ENCODE measurements at regions not wholly inside any gene's neighbourhood (a gene's known extent, or its start where the extent isn't known, plus 50 kb on each side); places are given as distances from the start of the nearest gene placed in this dataset.

DNA sequence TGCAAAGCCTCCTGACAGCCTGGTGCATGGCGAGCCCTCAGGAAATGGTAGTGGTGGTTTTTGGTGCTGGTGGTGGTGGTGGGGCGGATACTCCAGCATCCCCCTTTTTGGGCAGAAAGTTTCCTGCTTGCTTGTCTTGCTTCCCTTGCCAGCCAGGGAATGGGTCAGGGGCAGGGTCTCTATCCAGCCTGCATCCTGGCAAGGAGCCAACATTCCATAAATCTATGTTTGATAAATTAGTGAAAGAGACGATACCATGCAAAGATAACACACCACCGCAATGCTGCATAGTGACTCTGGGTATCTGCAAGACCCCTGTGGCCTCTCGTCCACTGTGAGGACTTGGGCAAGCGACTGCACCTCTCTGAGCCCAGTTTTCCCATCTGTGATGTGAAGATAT, 246.2 kb downstream of the LRFN2 start:
- DNase-seq: no peak

DNA sequence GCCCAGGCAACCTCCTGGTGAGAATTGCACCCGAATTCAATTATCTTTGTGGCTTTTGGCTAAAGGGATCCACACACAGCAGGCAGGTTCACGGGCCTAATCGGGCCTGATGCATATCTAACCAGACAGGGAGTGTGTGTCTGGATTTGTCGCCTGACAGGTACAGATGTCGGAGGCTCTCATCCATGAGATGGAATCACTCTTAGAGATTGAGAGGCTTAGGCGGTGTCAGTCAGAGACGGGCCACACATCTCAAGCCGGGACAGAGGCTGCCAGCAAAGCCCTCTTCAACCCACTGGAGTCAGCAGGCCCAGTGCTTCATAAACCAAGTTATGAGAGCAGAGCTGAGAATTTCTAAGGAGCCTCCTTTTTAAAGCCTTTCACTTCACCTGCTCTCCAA, 247.0 kb downstream of the LRFN2 start:
- DNase-seq: no peak

DNA sequence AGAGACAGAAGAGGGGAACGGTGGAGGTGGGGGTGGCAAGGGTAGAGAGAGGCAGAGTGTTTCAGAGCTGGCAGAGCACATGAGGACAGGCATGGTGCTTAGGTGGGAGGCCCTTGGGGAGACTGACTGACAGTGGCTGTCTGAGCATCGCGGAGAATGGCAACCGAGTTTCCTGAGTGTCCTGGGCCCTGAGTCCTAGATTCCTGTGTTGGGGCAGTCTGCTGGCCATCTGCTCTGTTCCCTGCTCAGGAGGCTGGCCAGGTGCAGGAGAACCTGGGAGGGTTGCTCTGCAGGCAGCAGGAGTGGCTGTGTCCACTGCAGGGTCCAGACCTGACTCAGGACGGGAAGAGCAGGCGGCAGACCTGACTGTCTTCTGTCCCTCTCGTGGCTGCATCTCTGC, 248.9 kb downstream of the LRFN2 start:
- no peak for DNase-seq

DNA sequence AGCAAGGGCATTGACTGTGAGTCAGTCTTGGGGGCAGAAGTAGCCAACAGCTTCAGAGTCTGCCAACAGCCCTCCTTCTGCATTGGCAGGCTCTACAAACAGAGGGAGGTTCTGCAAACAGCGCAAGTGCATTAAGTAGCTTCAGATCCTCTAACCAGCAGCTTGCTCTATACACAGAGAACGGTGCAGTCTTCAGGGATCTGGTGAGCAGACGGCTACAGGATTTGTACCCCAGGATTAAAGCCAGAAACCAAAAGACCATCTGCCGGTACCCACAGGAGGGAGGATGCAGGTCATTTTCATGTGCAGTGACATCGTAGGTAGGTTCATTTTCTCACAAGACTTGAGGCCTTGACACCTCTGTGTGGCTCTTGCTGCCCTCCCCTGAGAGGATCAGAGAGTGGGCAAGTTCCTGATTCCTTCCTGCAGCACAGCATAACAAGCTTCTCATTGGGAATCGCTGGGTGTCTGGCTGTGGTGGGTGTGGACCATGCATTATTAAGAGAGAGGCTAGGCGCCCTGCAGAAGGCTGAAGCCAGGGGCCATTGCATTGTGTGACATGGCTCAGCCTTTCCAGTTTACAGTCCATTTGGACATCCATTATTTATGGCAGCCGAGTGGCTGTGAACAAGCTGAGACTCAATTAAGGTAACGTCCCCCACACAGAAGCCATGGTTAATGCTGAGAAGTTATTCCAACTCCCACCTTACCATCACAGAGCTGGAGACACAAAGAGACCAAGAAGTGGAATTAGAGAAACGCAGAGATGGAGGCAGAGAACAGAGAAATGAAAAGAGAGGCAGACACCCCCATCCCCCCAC, 250.0 kb downstream of the LRFN2 start:
- no peak for DNase-seq

DNA sequence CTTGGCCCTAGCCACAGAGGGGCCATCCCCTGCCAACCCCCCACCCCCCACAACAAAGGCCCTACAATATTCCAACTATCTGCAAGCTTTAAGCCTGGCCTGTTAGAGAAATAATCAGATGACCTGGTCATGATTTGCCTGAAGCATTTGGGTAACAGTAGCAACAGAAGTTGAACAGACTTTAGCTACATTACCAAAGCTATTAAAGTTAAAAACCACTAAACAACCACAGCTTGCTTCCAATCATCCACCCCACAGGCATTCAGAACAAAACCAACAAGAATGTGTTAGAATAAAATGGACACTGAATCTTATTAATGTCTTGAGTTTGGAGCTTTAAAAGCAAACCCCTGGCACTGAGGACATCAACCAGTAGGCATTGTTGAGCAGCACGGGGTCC, 250.9 kb downstream of the LRFN2 start:
- DNase-seq: no peak

DNA sequence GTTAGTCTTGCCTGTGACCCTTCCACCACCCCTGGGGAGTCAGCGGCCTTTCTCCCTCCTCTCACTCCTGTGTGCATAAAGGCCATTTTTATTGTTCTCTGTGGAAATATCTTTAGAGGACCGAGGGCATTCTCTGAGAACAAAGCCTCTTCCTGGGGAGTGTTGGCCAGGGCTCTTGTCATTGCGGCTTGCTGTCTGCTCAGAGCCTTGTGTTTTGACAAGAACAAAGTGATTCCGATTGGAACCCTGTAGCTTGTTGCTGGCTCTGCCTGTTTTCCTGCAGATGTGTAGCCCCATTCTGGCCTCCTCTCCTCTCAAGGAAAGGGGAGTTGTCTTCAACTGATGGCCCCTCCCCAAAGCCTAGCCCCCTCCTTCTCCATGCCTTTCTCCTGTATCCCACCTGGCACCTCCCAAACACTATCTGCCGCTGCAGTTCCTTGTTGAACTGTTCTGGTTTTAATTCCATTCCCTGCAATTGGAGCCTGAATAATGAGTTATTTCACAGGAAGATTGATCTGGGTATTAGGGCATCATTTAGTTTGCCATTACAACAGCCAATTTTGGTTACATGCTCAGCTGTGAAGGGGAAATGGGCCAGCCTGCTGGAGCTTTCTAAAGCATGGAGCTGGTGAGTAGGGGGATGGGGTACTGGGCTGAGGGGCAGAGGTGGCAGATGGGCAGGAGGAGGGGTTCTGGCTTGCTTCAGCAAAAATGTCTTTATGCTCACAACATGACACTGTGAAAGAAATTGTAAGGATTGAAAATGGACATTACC, 252.5 kb downstream of the LRFN2 start:
- no peak for DNase-seq

DNA sequence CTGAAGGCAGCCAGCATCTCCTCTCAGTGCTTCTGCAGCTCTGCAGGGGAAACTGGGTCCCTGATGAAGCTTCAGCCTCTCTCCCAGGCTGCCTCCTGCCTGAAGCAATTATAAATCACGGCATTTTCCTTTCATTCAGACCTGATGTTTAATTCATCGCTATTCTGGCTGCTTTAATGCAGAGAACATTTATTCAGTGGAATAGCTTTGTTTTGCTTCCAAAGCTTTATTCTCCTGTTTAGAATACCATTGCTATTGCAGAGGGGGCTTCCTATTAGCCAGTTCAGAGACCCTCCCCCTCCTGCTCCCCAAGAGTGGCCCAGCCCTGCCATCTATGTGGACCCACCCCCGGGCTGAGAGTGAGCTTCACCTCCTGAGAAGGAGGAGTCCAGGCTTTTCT, 255.6 kb downstream of the LRFN2 start:
- DNase-seq: no peak

DNA sequence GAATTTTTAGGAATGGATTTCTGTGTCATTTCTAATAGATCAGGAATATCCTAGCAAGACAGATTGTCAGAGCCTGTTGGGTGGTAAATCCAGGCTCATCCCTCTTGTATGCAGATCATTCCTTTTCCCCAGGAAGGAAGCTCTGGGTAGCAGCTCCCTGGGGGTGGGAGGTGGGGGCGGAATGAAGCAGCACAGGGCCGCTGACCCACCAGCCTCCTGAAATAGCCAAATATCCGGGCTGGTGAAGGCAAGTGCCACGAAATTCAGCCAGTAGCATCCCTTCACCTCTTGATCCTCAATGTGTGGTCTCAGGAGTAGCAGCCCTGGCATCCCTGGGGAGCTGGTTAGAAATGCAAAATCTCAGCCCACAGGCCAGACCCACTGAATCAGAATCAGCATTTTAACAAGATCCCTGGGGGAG, 256.9 kb downstream of the LRFN2 start:
- DNase-seq: no peak

DNA sequence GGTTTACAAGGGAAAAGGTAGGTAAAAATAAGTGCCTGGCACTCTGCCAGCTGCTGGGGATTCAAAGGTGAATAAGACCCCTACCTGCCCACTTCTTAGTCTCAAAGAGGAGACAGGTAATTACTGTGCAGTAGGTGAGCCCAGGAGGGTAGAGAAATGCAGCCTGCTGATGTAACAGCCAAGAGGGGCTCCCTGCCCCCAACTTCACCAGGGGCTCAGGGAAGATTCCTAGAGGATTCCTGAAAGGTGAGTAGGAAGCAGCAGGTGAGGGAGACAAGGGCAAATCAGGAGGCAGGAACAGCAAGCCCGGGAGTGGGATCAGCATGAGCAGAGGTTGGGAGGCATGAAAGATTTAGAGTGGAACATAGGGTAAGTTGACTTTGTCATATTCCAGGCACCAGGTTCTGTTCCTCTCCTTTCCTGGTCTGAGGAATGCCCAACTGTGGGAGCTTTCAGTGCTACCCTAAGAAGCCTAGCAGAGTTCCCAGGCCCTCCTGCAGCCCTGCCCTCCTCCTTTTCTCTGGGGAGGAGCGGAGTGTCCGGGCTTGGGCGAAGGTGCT, 258.1 kb downstream of the LRFN2 start:
- no peak for DNase-seq

DNA sequence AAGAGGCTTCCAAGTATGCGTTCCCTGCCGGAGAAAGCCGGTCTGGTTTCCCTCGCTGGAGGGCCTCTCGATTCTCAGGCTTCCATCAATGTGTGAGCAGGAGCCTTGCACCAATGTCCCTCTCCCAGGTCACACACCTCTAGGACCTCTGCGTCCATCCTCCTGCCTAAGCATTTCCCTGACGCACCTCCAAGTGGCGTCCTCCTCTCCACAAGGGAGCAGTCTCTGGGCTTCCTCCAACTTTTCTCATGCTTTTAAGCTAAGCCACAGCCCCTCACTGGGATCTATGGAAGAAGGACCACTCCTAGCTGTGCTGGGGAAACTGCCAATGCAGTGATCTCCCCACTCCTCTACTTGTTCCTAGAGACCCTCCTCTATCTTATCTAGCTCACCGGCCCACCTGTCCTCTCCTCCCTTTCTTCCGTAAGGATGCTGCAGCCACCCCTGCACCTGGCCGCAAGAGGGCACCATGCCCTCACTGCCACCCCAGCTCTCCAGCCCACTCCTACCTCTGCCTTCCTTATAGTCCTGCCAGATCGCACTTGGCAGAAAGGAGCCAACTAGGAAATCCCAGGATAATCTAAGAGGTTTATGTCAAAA, 258.7 kb downstream of the LRFN2 start:
- peak; percentile 57 for DNase-seq

DNA sequence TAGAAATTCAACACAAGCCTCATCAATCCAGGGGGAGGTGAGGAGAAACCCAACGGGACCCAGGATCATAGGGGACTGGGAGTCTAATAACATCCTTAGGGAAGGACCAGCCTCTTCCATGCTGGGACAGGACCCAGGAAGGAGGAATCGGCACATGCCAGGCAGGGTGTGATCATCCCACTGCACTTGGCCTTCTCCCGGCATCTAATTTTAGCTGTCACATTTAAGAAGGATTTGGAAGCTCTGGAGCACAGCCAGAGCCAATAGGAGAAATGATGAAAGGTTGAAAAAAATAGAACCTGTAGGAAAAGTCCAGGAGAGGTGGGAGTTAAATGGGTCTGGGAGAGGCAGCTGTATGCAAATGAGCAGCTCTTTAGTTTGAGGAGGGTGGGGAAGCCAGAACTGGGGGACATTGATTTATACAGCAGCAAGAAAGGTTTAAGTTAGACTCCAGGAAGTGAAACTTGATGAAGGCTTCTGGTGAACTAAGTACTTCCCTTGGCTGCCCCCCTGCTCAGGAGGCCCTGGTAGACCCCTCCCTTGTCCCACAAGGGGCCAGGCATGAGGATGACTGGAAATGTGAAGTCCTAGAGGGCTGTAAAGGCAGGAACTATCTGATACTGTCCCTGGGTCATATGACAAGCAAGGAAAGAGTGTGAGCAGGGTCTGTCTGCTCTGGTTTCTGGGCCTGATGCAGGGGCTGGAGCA, 260.3 kb downstream of the LRFN2 start:
- peak; percentile 82 for DNase-seq

DNA sequence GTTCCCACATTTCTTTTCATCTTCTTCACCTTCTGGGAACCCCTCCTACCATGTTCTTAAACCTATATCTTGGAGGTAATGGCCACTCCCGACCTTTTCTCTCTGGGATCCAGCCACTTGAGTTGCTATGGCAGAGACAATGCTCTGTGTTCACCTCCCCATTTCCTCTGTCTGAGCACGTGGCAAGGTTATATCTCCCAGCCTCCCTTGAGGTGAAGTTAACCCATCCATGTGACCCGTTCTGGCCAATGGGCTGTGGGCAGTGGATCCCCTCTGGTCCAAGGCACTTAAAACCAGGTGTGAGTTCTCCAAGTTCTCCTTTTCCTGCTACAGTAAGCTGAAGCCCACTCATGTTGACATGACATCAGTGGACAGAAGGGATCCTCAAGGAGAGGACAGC, 261.4 kb downstream of the LRFN2 start:
- no peak for DNase-seq

DNA sequence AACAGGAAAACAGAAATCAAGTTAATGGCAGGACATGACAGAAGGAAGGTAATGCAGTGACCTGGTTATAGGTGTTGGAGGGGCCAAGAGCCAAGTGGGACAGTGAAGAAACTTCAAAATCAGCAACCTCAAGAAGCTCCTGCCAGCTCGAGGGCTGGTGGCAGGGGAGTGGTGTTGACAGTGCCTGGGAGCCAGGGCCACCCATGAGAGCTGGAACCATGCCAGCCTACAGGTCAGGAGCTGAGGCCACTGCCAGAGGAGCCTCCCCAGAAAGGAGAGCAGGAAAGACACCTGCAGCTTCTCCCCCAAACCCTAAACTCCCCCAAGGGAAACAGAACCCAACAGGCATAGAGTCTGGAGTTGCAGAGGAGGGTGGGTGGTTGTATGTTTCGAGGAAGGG, 262.1 kb downstream of the LRFN2 start:
- peak; percentile 14 for DNase-seq

DNA sequence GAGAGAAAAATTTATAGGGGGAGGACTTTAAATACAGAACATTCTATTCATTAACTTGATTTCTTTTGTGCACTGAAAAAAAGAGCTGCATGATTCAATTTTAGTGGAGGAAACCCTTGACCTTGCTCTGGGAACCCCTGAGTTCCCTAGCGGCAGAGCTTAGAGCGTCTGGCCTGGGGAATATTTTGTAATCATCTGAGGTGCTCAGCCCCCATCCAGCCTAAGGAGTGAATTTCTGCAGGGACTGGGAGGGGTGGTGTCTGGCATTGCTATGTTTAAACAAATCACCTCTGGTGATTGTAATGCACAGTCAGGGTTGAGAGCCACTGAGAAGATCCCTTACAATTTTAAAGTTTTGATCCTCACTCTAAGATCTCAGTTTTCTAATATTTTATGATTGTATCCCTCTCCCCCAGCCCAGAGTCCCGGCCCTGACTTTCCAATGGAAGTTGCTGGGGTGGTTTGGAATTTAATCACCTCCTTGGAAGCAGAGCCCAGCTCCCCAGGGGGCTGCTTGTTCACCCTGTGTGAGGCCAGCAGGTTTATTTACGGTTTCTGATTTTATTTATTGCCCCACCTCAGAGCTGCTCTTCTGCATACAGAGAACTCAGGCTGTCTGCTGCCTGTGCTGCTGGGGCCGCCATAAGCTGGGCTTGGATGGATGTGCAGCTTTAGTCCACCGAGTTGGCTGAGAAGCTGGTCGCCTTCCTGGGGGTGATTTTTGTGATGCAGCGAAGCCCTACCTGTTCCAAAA, 263.1 kb downstream of the LRFN2 start:
- DNase-seq: no peak

DNA sequence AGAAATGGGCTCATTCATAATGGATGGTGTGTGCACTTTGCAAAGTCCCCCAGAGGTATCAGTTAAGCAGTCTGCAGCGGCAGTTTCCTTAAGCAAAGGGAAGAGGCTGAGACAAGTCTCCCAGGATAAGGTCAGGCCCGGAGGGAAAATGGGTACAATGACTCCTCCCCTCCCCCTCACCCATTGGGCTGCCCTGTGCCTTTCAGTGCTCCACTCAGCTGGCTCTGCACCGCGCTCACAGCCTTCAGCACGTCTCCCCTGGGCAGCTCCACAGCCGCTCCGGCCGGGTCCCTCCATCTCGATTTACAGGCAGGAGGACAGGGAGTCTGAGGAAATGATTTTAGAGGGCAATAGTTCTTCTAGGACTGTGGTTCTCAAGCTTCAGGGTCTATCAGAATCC, 264.8 kb downstream of the LRFN2 start:
- DNase-seq: no peak

DNA sequence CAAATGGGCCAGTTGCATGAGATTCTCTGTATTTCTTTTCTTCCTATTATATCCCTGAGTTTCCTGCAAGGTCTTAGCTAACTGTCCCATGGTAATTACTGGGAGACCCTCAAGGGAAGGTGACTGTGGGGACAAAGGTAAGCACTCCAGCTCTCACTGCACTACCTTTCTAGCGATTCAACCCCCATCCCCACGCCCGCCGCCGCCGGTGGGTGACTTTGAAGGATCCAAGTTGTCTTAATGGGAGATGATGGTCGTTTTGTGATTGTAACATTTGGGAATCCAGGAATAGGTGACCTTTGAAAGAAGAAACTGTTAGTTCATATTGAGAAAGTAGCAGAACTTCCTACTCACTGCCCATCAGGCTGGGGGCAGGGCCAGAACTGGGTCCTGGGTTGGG, 265.5 kb downstream of the LRFN2 start:
- no peak for DNase-seq

DNA sequence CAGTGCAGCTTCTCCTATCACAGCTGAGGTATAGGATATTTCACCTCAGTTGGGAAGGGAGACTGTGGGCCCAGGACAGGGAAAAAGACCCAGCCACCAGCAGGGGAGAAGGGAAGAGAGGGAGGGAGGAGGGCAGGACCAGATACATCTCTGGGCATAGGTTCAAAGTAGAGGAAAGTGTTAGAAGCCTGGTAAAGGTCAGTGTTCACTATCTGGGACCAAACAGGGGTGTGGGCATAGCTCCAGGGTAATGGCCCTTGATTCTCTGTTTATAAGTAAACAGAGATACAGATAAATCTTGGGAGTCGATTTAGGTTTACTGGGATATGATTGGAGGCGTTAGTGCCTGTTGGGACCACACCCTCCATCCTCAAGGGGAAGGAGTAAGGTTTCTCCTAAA, 266.2 kb downstream of the LRFN2 start:
- no peak for DNase-seq

DNA sequence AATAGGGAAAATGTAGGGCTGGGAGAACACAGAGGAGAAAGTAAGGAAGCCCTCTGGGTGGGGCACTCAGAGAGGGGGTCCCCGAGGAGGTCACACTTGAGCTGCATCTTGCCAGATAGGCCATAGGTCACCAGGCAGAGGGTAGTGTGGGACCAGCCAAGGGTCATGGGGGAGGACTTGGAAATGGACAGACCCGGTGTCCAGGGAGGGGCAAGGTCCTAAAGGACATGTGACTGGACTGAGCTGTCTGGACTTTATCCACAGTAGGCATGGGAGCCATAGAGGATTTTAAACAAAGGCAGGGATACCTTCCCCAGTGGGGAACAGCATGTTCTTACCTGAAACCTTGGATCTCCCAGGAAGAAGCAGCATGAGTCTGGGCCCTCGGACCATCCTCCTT, 266.7 kb downstream of the LRFN2 start:
- DNase-seq: no peak

DNA sequence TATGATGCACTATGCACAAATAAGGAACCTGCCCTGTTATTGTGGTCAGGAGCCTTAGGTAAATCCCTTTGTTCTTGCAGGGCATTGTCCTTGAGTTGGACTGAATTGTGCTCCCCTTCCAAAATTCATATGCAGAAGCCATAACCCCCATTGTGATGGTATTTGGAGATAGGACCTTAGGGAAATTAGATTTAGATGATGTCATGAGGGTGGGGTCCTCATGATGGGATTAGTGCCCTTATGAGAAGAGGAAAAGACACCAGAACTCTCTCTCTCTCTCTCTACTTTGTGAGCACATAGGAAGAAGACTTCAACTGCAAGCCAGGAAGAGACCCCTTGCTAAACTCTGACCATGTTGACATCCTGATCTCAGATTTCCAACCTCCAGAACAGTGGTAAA, 268.0 kb downstream of the LRFN2 start:
- DNase-seq: no peak

DNA sequence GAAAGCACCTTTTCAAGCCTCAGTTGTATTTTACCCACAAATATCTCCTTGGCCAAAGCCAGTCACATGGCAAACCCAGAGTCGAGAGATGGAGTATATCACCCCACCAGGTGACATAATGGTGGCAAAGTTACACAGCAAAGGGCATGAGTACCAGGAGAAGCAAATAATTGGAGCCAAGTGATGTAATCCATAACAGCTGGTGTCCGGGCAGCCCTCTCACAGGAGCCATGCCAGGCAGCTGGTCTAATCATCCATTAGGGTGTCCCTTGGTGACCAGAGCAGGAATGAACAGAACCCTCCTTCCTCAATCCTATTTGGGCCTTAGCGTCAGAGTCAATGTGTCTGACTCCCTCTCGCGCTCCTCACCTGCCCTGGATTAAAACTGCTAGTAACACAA, 272.1 kb downstream of the LRFN2 start:
- no peak for DNase-seq

DNA sequence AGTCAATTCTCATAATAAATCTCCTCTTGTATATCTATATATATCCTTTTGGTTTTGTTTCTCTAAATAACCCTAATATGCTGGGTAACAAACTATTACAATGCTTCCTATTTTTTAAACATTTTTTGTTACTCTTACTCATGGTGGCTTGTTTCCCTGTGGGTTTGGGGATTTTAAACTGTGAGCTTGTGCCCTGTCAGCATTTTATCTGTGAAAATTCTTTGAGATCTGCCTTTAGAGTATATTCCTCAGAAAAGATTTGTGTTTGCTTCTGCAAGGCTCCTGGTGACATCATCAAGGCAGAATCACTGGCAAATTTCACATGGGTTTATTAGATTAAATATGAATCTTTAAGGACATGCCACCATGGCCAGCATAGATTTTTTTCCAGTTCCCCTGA, 273.6 kb downstream of the LRFN2 start:
- no peak for DNase-seq
